GM19463 (cell line): ENCODE measurements at regions not wholly inside any gene's neighbourhood (a gene's known extent, or its start where the extent isn't known, plus 50 kb on each side); places are given as distances from the start of the nearest gene placed in this dataset.

Experiments used
- ATAC-seq: cut with Tn5 transposase; IDR thresholded peaks from one replicate; pipeline ENCODE4 v1.9.1; 2021; ENCODE audit warnings: mild to moderate bottlenecking, moderate library complexity; ENCODE audit not compliant: unreplicated experiment

GRCh38 chr17:31594416-31594815 lies 202.9 kb downstream of the RAB11FIP4 start:
- no peak for ATAC-seq

- no peak for ATAC-seq
Observed at GRCh38 chr17:31593806-31594205, 202.3 kb downstream of the RAB11FIP4 start.

- no peak for ATAC-seq
Observed at GRCh38 chr17:31591924-31592323, 200.4 kb downstream of the RAB11FIP4 start.

- ATAC-seq, result no peak
Observed at GRCh38 chr17:31588512-31588911, 197.0 kb downstream of the RAB11FIP4 start.

- ATAC-seq, result no peak
Observed at GRCh38 chr17:31588034-31588433, 196.6 kb downstream of the RAB11FIP4 start.
